NCI-H187 treated with DMSO at 0.1 percent for 48 hours (cell line): ENCODE measurements at regions not wholly inside any gene's neighbourhood (a gene's known extent, or its start where the extent isn't known, plus 50 kb on each side); places are given as distances from the start of the nearest gene placed in this dataset.
"Not testable (repeated sequence)": the region's sequence is repeated elsewhere in the genome, so short reads cannot be mapped to it uniquely, and the experiment has no call there.

ENCODE experiments used
- DNase-seq: peaks from one replicate; lab custom pipeline; 2025; lab: John Stamatoyannopoulos, UW

GRCh38 chr14:57061009-57061711 is 207.5 kb downstream of the EXOC5 start:
- DNase-seq = no peak

- DNase-seq = no peak
Observed at GRCh38 chr14:57060276-57060955, 208.3 kb downstream of the EXOC5 start.

GRCh38 chr14:57058319-57058718 is 210.4 kb downstream of the EXOC5 start:
- DNase-seq = no peak

- DNase-seq = no peak
Observed at GRCh38 chr14:57057803-57058202, 210.9 kb downstream of the EXOC5 start.

- DNase-seq = not testable (repeated sequence)
Observed at GRCh38 chr14:57056522-57056921, 212.2 kb downstream of the EXOC5 start.

- no peak for DNase-seq
Observed at GRCh38 chr14:57052705-57053302, 215.9 kb downstream of the EXOC5 start.

GRCh38 chr14:57051633-57052032 is 217.1 kb downstream of the EXOC5 start:
- no peak for DNase-seq

GRCh38 chr14:57049848-57050247 is 218.9 kb downstream of the EXOC5 start:
- no peak for DNase-seq

GRCh38 chr14:57046175-57046574 is 222.5 kb downstream of the EXOC5 start:
- no peak for DNase-seq

- DNase-seq = not testable (repeated sequence)
Observed at GRCh38 chr14:57044101-57044973, 224.4 kb downstream of the EXOC5 start.

- no peak for DNase-seq
Observed at GRCh38 chr14:57038689-57039088, 228.4 kb upstream of the OTX2 start.

GRCh38 chr14:57031474-57031873 is 221.2 kb upstream of the OTX2 start:
- DNase-seq = no peak

GRCh38 chr14:57029620-57030253 is 219.5 kb upstream of the OTX2 start:
- DNase-seq = no peak

GRCh38 chr14:57025456-57025855 is 215.2 kb upstream of the OTX2 start:
- no peak for DNase-seq

GRCh38 chr14:57022608-57023007 is 212.3 kb upstream of the OTX2 start:
- no peak for DNase-seq

GRCh38 chr14:57018065-57018464 is 207.8 kb upstream of the OTX2 start:
- DNase-seq = peak; percentile 49

GRCh38 chr14:57013987-57014386 is 203.7 kb upstream of the OTX2 start:
- no peak for DNase-seq

- no peak for DNase-seq
Observed at GRCh38 chr14:57009585-57010515, 199.6 kb upstream of the OTX2 start.

GRCh38 chr14:57008534-57008933 is 198.3 kb upstream of the OTX2 start:
- no peak for DNase-seq

GRCh38 chr14:56998728-56999127 is 188.4 kb upstream of the OTX2 start:
- DNase-seq = no peak
